GM19238 (cell line): ENCODE measurements at regions not wholly inside any gene's neighbourhood (a gene's known extent, or its start where the extent isn't known, plus 50 kb on each side); places are given as distances from the start of the nearest gene placed in this dataset.
"Not testable (repeated sequence)": the region's sequence is repeated elsewhere in the genome, so short reads cannot be mapped to it uniquely, and the experiment has no call there.

Experiments
- DNase-seq: peaks from one replicate; pipeline ENCODE4 v3.0.0; 2011; ENCODE audit warnings: low spot score; ENCODE audit not compliant: insufficient read length

DNA sequence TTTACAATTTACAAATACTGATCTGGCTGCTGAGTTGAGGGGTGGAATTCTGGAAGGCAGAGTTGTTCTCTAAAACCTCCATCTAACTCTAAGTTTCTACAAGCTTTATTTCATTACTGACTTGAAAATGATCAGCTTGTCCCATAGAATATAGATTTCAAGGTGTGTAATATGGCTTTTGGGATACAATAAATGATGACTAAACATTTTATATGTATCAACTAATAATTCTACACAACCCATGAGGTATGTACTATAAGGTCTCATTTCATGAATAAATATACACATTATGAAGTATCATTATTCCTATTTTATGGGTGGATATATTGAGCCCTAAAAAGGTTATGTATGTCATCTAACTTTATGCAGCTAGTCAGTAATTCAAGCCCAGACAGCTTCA is 1214.3 kb upstream of the SORCS1 start:
- DNase-seq: no peak

DNA sequence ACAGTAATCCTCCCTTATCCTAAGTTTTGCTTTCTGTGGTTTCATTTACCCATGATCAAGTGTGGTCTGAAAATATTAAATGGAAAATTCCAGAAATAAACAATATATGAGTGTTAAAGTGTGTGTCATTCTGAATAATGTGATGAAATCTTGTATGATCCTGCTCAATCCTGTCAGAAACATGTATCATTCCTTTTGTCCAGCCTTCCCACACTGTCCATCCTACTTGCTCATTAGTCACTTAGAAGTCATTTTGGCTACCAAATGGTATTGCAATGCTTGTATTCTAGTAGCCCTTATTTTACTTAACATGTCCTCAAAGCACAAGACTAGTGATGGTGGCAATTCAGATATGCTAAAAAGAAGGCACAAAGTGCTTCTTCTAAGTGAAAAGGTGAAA is 1211.2 kb upstream of the SORCS1 start:
- no peak for DNase-seq

DNA sequence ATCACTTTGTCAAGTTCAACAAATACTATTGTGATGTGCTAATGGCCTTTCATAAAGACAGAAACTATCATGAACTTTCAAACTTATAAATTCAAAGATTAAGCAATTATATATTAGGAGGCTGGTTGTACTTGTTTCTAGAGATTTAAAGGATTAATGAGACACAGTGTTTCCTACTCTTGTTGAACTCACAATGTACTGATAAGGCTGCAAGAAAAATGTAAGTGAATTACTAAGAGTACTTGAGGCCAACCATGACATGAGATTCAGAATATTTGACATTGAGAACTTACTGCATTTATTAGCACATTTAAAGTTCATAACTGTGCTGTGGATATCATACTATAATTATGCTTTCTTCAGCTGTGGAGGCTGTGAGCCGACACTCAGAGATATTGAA is 1210.5 kb upstream of the SORCS1 start:
- no peak for DNase-seq

DNA sequence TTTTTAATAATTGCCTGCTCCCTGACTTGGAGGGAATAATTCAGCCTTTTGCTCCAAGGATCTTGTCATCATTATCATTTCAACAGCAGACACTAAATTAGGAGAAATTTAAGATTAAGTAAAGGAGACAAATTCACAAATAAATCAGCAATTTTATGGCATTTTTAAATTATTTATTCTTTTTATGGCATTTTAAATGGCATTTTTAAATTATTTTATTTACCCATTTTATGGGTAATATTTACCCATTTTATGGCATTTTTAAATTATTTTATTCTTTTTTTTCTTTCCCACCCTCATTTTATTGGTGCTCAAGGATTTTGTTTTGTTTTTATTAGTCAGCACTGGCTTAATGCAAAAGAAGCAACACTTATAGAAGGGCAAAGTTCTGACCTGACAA is 1201.0 kb upstream of the SORCS1 start:
- DNase-seq: no peak

DNA sequence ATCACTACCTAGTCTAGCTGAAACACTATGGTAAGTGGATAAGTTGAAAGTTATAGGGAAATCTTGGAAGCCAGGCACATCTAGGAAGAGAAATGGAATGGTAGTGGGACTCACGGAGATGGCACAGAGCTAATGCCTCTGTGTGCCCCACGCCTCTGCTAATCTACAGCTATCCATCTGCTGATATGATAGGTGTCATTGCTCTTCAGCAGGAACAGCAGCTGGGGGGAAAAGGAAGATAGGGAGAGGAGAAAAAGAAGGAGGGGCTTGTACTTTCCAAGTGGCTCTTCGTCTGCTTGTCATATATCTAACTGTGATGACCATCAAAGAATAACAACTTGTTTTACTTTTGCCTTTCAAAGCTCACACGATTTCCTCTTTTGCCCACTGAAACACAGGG is 1199.1 kb upstream of the SORCS1 start:
- no peak for DNase-seq

DNA sequence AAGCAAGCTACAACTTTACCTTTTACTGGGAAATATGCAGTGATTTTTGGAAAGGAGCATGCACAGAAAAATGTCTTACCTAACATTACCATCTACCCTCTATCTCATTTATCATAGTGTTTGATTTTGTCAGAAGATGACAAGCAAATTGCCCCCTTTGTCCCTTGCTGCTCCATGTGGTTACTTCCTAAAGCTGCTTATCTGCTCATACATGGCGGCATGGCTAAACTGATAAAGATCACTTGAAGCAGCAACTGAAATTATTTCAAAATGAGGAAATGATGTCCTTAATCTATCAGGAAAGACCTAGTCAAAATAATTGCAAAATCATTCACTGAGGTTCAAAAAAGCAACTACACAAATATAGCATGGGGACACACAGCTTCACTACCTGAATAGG is 1198.5 kb upstream of the SORCS1 start:
- no peak for DNase-seq

DNA sequence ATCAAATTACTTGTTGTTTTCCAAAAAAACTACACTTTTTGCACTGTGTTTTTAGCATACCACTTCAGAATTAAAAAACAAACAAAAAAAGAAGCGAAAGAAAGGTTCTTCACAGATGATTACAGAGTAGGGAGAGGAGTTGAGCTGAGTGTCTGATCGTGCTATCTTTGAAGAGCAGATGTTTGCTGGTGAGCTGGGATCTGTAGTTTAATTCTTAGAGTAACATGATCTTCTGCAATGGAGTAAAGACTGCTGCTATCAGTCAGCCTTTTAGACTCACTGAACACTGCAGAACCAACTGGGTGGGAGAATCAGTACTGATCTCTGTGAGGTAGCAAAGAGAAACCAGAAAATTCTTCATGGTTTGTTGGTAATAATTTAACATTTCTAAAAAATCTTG is 1197.8 kb upstream of the SORCS1 start:
- no peak for DNase-seq

DNA sequence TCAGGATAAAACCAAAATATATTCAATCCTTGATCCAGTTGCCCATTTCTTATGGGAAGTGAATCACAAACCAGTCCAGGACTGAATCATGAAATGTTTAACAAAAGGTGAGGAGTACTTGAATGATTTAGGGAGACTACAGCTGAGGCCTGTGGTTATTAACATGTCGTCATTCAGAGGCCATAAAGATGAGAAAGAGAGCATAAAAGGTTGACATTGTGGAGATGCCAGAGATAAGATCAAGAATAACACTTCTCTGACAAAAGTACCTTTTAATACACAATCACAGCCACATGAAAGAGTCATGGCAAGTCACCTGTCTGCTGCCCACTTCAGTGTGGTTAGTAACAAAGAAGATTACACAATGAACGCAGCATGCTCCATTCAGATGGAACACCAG is 1195.7 kb upstream of the SORCS1 start:
- DNase-seq: no peak

DNA sequence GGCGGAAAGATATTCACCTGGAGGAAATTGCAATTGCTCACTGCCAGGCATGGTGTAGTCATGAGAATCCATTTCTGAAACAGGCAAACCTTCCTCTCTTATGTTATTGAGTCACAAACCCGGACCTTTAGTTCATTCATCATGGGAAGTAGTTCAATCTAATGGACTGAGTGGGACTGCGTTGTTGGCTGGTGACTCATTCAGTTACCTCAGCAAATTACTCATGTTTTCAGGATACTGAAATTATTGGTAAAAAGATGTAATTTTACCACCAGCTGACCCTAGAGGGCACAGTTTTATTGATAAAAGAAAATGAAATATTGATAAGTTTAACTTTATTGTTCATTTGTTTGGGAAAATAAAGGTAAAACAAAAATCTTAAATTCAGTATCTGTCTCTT is 1194.4 kb upstream of the SORCS1 start:
- DNase-seq: peak; percentile 0

DNA sequence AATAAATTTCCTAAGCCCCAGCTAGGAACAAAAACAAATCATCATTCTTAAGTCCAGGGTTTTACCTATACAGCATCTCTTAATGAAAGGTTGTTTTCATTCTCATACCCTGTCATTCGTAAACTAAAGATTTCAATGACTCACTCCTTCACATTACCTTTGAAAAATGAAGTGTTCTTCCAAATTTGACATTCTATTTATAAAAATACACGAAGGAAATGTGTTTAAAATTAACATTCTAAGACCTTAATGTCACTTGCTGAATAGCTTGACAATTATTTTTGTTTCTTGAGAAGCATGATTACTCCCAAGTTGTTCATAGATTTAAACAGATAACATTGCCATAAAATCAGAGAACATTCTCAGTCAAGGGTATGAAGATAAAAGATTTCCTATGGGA is 1188.3 kb upstream of the SORCS1 start:
- no peak for DNase-seq

DNA sequence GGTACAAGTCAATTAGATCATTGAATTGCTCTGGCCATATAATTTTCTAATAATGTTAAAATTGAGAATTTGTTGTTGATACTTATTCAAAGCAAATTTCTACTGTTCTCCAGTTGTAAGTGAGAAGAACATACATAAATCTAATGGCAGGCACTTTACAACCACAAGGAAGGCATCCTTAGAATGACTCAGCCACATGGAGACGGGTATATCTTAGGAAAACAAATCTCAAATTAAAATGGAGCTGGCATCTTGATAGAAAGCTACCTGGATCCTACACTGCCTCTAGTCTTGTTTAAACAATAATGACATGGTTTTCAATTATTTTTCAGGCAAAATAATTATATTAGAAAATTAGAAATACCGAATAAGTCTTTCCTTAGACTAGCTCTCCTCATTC is 1183.7 kb upstream of the SORCS1 start:
- DNase-seq: no peak

DNA sequence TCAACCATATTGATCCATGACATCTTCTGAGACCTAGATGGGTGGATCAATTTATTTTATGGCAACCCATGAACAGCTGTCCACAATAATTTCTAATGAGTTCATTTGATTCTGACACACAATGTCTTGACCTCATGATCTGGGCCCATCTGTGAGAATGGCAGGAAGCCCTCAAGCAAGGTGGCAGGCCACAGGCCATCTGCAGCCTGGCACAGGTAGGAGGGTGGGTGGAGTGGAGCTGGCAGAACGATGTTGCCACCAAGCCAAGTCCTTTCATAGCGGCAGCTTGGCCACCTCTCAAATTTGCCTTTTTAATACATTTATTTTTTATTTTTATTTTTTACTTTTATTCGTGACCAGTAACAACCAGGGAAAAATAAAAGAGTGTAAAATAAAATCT is 1181.6 kb upstream of the SORCS1 start:
- no peak for DNase-seq

DNA sequence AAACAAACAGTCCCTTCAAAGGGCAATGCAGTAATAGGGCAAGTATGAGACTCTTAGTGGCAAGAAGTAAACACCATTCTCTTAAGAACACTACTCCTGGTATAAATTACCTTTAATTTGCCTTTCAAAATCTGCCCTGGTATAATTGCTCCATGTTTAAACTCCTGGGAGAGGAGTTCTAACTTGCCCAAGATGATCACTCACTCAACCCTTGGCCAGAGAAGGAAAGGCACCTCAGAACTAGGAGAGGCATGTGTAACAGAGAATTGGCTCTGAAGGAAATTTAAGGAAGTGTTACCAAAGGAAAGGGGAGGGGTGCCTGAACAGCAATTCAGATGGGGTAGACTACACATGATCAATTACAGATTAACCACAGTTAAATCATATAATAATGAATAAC is 1173.6 kb upstream of the SORCS1 start:
- DNase-seq: no peak

DNA sequence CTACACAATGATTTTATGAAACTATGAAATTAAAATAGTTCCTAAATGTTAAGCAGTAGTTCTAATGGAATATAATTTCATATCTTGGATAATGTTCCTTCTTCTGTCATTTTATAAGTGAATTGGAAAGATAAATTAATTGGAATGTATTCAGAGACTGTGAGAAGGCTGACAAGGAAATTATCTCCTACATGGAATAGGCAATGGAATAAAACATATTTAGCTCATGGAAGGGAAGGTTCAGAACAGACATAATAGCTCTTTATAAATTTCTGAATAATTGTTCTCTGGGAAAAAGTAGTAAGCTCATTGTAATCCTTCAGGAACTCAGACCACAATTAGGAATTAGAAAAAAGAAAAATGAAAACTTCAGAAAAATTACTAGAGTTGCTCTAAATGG is 1172.3 kb upstream of the SORCS1 start:
- DNase-seq: no peak

DNA sequence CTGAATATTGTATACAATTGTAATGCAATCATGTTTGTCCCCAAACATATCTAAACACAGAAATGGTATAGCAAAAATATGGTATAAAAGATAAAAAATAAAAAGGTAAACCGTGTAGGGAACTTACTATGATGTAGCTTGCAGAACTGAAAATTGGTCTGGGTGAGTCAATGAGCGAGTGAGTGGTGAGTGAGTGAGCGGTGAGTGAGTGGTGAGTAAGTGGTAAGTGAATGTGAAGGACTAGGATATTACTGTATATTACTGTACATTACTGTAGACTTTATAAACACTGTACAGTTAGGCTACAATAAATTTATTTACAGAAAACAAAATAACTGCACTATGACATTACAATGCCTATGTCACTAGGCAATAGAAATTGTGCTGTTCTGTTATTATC is 1163.2 kb upstream of the SORCS1 start:
- DNase-seq: no peak

DNA sequence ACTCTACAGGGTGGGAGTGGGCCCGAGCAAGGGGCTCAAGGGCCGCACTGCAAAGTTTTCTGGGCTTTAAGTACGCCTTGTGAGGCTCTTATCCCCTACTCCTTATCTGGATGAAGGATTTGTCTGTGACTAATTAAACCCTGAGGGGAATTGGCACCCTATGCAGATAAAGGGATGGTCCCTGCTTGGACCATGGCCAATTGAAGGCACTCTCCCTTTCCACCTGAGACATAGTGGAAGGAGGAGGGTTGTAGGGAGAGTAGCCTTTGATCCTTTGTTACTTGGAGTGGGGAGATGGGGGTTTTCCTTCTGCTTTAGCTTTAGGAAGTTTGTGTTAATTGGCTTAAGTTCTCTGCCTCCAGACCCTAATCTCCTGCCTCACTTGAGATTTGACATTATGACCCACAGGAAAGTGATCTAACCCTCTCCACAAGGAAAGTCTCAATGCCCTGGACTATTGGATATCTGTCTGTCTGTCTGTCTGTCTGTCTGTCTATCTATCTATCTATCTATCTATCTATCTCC is 1158.8 kb upstream of the SORCS1 start:
- no peak for DNase-seq

DNA sequence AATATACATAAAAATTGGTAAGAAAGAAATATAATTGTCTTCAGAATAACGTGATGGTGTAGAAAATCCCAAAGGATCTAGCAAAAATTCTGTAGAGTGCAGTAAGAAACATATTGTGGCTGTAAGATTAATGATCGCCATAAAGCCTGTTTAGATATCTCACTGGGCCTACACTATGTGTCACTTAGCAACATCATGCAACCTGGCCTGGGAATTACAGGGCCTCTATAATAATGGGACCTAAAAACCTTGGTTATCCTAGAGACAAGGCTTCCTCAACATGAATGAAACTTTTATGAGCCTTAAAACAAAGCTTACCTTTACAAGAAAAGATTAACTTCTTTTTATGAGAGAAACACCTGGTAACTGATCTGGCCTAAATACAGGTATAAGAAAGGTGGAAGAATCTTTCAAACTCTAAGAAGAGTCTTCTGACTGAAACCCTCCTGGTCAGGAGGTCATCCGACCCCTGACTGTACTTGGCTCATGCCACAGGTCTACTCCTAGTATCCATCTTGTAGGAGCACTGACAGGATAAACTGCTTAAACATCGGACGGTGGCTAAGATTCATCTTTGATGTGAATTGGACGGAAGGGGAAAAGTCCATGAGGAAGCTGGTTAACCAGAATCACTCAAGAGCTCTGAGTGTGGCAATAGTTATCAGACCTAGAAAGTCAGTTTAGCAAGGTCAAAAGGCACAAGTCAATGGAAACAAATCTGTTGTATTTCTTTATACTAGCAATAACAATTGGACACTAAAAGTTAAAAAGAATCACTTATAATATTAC is 1155.1 kb upstream of the SORCS1 start:
- no peak for DNase-seq

DNA sequence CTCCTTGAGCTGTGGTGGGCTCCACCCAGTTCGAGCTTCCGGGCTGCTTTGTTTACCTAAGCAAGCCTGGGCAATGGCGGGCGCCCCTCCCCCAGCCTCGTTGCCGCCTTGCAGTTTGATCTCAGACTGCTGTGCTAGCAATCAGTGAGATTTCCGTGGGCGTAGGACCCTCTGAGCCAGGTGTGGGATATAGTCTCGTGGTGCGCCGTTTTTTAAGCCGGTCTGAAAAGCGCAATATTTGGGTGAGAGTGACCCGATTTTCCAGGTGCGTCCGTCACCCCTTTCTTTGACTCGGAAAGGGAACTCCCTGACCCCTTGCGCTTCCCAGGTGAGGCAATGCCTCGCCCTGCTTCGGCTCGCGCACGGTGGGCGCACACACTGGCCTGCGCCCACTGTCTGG is 1151.1 kb upstream of the SORCS1 start:
- DNase-seq: not testable (repeated sequence)

DNA sequence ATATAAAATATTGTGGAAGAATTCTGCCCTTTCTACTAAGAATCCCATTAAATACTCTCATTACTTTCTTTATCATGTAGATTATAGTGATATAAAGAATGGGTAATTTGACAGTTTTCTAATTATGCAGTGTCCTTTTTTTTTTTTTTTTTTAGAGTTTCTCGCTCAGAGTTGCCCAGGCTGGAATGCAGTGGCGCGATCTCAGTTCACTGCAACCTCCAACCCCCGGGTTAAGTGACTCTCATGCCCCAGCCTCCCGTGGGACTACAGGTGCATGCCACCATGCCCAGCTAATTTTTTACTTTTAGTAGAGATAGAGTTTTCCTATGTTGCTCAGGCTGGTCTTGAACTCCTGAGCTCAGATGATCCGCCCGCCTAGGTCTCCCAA is 1143.4 kb upstream of the SORCS1 start:
- DNase-seq: no peak

DNA sequence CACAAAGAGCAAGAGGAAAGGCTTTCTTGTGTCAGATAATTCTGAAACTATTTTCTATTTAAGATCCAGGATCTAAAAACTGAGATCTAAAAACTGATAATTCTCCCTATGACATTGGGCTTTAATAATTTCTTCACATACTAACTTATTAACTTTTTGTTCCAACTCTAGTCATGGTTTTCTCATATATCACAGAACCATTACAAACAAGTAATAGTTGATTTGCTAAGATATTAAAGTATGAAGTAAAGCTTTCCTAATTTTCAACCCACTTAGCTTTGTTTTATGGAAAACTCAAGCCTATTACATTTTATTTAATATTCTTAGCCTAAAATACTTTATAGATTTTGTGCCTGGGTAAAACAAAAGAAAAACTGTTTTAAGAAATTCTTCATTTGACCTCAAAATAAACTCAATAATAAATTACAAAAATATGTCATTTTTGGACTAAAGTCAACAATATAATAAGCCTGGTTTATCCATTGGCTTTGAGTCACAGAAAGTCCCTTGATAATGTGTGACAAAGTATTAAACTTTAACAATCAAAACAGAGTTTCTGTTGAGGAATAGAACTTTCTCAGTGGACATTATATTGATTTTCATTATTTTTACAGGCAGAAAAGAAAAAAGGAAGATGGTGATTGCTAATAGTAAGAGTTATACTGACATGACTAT is 1142.9 kb upstream of the SORCS1 start:
- no peak for DNase-seq

DNA sequence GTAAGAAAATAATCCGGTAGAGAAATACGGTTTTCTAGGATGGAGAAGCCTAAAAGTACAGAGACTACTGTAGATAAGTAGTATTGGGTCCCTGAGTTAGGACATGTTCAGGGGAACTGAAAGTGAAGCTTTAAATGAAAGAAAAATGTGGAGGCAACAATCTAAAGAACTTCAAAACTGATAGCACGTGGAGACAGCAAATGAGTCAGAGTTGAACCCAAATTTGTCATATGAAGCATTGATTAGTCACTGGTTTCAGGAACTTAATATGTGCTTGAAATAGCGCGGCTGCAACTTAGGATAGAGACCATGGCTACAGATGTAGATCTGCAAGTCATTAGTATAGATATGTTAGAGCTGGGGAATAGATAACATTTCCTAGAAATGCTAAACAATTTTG is 1138.6 kb upstream of the SORCS1 start:
- DNase-seq: no peak

DNA sequence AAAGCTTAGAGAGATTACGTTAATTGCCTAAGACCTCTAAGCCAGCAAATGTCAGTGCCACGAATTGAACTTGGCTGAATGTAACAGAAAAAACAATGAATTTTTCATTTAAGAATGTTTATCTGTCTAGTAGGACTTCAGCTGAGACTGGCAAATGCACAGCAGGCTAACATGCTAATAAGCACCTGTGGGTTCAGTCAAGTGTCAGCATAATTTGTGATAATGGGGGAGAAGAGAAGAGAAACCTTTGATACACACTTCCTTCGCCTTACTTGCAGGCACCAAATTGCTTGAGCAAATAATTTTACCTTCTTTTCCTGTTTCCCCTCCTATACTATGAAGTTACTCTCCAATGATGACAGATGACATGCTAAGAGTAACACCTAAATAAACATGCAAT is 1136.5 kb upstream of the SORCS1 start:
- DNase-seq: no peak

DNA sequence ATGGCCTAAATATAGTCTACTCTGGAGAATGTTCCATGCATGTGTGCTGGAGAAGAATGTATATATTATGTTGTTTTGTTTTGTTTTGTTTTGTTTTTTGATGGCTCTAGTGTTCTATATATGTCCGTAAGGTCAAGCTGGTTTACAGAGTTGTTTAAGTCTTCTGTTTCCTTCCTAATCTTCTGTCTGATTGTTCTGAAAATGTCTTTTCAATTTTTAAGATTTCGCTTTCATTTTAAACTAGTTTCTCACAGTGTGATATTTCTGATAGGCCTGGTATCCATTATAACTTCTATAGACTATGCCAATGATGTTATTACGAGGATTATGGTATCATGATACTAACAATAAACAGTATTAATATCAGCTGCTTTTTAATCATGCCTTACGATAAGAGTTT is 1126.3 kb upstream of the SORCS1 start:
- DNase-seq: no peak
